GM23338 (cell line): ENCODE measurements at regions not wholly inside any gene's neighbourhood (a gene's known extent, or its start where the extent isn't known, plus 50 kb on each side); places are given as distances from the start of the nearest gene placed in this dataset.

Experiments
- ATAC-seq: fragments of 200-7000 bp; cut with Tn5 transposase; 3 replicates; pipeline ENCODE4 v1.9.1; 2020
- DNase-seq: peaks from one replicate; pipeline ENCODE4 v3.0.0-alpha.2; 2015; ENCODE audit warnings: low spot score
- H2AFZ ChIP-seq: fragments of 200-600 bp; sonication (generic); 2 replicates; pipeline ENCODE4 v1.8.0; 2016; ENCODE audit warnings: antibody characterized with exemption, mild to moderate bottlenecking, moderate library complexity
- H3F3A ChIP-seq: fragments of 200-600 bp; sonication (generic); replicated peaks from 2 replicates; pipeline ENCODE4 v1.8.0; 2017; ENCODE audit warnings: antibody characterized with exemption, mixed run types, low read depth
- H3K27ac ChIP-seq: fragments of 200-600 bp; sonication (generic); 2 replicates; pipeline ENCODE4 v1.6.1; 2016; ENCODE audit warnings: low read depth
- H3K27me3 ChIP-seq: fragments of 200-600 bp; sonication (generic); 2 replicates; pipeline ENCODE4 v1.8.0; 2016; ENCODE audit warnings: mild to moderate bottlenecking, mixed run types, moderate library complexity; ENCODE audit not compliant: insufficient read depth
- H3K36me3 ChIP-seq: fragments of 200-600 bp; sonication (generic); 2 replicates; pipeline ENCODE4 v1.8.0; 2016; ENCODE audit warnings: mild to moderate bottlenecking; ENCODE audit not compliant: insufficient read depth
- H3K4me1 ChIP-seq: fragments of 200-600 bp; sonication (generic); 2 replicates; pipeline ENCODE4 v1.8.0; 2016; ENCODE audit warnings: mild to moderate bottlenecking, moderate library complexity; ENCODE audit not compliant: insufficient read depth
- H3K4me2 ChIP-seq: fragments of 200-600 bp; sonication (generic); 2 replicates; pipeline ENCODE4 v1.7.1; 2017; ENCODE audit warnings: mixed run types
- H3K4me3 ChIP-seq: fragments of 200-600 bp; sonication (generic); 2 replicates; pipeline ENCODE4 v1.6.1; 2016; ENCODE audit warnings: mixed run types
- H3K79me2 ChIP-seq: fragments of 200-600 bp; sonication (generic); replicated peaks from 2 replicates; pipeline ENCODE4 v1.8.0; 2017; ENCODE audit warnings: mild to moderate bottlenecking; ENCODE audit not compliant: insufficient read depth
- H3K9me2 ChIP-seq: fragments of 200-600 bp; sonication (generic); 2 replicates; pipeline ENCODE4 v1.8.0; 2017; ENCODE audit not compliant: insufficient read depth
- H4K20me1 ChIP-seq: fragments of 200-600 bp; sonication (generic); replicated peaks from 2 replicates; pipeline ENCODE4 v1.8.0; 2017; ENCODE audit warnings: mild to moderate bottlenecking; ENCODE audit not compliant: insufficient read depth
- H3K27ac Mint-ChIP-seq: 2 replicates; pipeline ENCODE4 v1.8.0; 2020; ENCODE audit warnings: inconsistent platforms, mild to moderate bottlenecking, moderate library complexity, mixed read lengths
- H3K27me3 Mint-ChIP-seq: 3 replicates; pipeline ENCODE4 v1.8.0; 2022; ENCODE audit warnings: low read depth, mild to moderate bottlenecking, moderate library complexity, mixed read lengths, inconsistent platforms; ENCODE audit not compliant: insufficient read depth, poor library complexity
- H3K36me3 Mint-ChIP-seq: 3 replicates; pipeline ENCODE4 v1.8.0; 2021; ENCODE audit warnings: low read depth, mild to moderate bottlenecking, inconsistent platforms, moderate library complexity, mixed read lengths
- H3K4me1 Mint-ChIP-seq: 3 replicates; pipeline ENCODE4 v1.8.0; 2020; ENCODE audit warnings: mild to moderate bottlenecking, inconsistent platforms, mixed read lengths
- H3K4me3 Mint-ChIP-seq: 3 replicates; pipeline ENCODE4 v1.8.0; 2021; ENCODE audit warnings: moderate library complexity, mild to moderate bottlenecking, inconsistent platforms, mixed read lengths
- H3K9me3 Mint-ChIP-seq: 3 replicates; pipeline ENCODE4 v1.8.0; 2020; ENCODE audit warnings: moderate library complexity, mild to moderate bottlenecking, inconsistent platforms, mixed read lengths
- CREB1 ChIP-seq: fragments of 250-450 bp; sonication (Bioruptor Pico); IDR thresholded peaks from 2 replicates; pipeline ENCODE4 v1.5.0; 2020; ENCODE audit warnings: low read depth, mild to moderate bottlenecking, moderate library complexity
- EZH2 ChIP-seq: fragments of 200-600 bp; sonication (generic); IDR thresholded peaks from one replicate; pipeline ENCODE4 v1.8.0; 2017; ENCODE audit warnings: antibody characterized with exemption, mild to moderate bottlenecking, low read depth; ENCODE audit not compliant: unreplicated experiment
- EZH2phosphoT487 ChIP-seq: fragments of 200-600 bp; sonication (generic); IDR thresholded peaks from one replicate; pipeline ENCODE4 v1.8.1; 2018; ENCODE audit warnings: antibody characterized with exemption; ENCODE audit not compliant: unreplicated experiment
- JUNB ChIP-seq: IDR thresholded peaks from one replicate; pipeline ENCODE4 v1.6.1; 2016; ENCODE audit warnings: antibody characterized with exemption; ENCODE audit not compliant: unreplicated experiment
- NANOG ChIP-seq: IDR thresholded peaks from 2 replicates; pipeline ENCODE4 v1.6.1; 2016; ENCODE audit warnings: antibody characterized with exemption, borderline replicate concordance
- POLR2AphosphoS5 ChIP-seq: IDR thresholded peaks from 2 replicates; pipeline ENCODE4 v1.6.1; 2016; ENCODE audit warnings: antibody characterized with exemption, low read depth
- STAT1 ChIP-seq: IDR thresholded peaks from one replicate; pipeline ENCODE4 v1.6.1; 2016; ENCODE audit warnings: antibody characterized with exemption; ENCODE audit not compliant: unreplicated experiment
- ZNF114 ChIP-seq: fragments of 250-450 bp; sonication (Bioruptor Pico); IDR thresholded peaks from 2 replicates; pipeline ENCODE4 v1.5.0; 2020; ENCODE audit warnings: mild to moderate bottlenecking, moderate library complexity
- ZNF331 ChIP-seq: fragments of 250-450 bp; sonication (Bioruptor Pico); IDR thresholded peaks from 2 replicates; pipeline ENCODE4 v1.5.0; 2020; ENCODE audit warnings: low read depth, mild to moderate bottlenecking, moderate library complexity
- TF ChIP-seq, protein P1 (sequence below): fragments of 250-450 bp; sonication (Bioruptor Pico); IDR thresholded peaks from 2 replicates; pipeline ENCODE4 v1.5.0; 2020; ENCODE audit warnings: mild to moderate bottlenecking, moderate library complexity
- TF ChIP-seq, protein P2 (sequence below), 2 experiments: fragments of 200-600 bp in 1 of 2; sonication (generic) in 1 of 2; conservative IDR thresholded peaks; 2 replicates each; pipeline versions ENCODE4 v1.5.1 to v1.6.1; 2016 to 2017; ENCODE audit warnings: antibody characterized with exemption in 2 of 2, low read depth in 2 of 2, mild to moderate bottlenecking in 2 of 2, moderate library complexity in 1 of 2

DNA sequence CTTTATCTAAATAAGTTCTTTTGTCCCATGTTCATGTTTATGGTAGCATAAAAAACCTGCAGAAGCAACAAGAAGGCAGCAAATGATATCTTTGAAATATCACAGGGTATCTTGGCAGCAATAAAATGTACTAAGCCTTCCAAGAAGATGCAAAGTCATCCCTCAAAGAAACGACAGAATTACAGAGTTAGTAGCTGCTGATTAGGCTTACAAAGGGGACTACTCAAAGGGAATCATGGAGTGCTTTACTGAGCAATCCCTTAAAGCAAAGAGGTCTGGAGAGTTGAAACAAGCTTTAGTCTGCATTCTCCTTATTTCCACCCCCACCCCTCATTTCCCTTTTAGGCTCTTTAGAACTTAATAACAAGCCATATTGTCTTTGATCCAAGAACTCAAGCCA, 935.0 kb downstream of the SQOR start (continued):
- TF ChIP-seq EZH2 (no peak), JUNB (no peak)

DNA sequence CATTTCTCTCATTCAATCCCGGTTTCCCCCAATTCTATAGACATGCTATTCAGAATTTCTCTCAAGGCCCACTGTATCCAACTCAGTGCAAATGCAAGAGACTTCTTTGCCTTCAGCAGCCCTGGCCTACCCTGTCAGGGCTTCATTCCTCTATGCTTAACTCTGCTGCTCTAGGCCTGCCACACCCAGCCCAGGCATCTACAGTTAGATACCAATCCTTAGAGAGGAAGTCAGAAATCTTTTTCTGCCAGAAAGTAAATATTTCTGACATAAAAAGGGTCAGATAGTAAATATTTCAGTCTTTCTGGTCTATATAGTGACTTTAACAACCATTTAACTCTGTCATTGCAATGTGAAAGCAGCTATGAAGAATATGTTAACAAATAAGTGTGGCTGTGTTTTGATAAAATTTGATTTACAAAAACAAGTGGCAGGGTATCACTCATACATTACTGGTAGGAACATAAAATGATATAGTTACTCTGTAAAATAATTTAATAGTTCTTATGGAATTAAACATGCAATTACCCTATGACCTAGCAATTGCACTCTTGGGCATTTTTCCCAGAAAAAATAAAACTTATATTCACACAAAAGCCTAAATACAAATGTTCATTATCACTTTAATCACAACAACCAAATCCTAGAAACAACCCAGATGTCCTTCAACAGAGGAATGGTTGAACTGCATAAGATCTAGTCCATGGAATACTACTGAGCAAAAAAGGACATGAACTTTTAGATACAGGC, 942.0 kb downstream of the SQOR start:
- H3K27ac Mint-ChIP-seq: no peak overlapping the region
- H3K27ac ChIP-seq: no peak overlapping the region
- H2AFZ ChIP-seq: no peak overlapping the region
- H3K4me1 ChIP-seq: no peaks in the 10 kb centered on the region; the same call in none of the 2 replicates
- H3F3A ChIP-seq: no peaks in the 10 kb centered on the region
- H3K27me3 Mint-ChIP-seq: peaks cover 4% of the 10 kb centered on the region
- no peaks in the 10 kb centered on the region for H3K27me3 ChIP-seq
- peaks cover 8% of the 10 kb centered on the region; the same call in 1 of the 3 replicates for H3K4me1 Mint-ChIP-seq
- no peak overlapping the region for H3K4me3 ChIP-seq
- H3K36me3 Mint-ChIP-seq: no peaks in the 10 kb centered on the region
- H3K36me3 ChIP-seq: no peaks in the 10 kb centered on the region
- H4K20me1 ChIP-seq: no peaks in the 10 kb centered on the region
- peaks cover 58% of the 10 kb centered on the region for H3K9me3 Mint-ChIP-seq
- no peak overlapping the region for H3K4me2 ChIP-seq
- peaks cover 5% of the 10 kb centered on the region; the same call in 1 of the 2 replicates for H3K9me2 ChIP-seq
- DNase-seq (no peak), ATAC-seq (no peak)
- TF ChIP-seq STAT1 (no peak), EZH2phosphoT487 (no peak)
- H3K4me3 Mint-ChIP-seq: no peak overlapping the region
- H3K79me2 ChIP-seq: no peaks in the 10 kb centered on the region

DNA sequence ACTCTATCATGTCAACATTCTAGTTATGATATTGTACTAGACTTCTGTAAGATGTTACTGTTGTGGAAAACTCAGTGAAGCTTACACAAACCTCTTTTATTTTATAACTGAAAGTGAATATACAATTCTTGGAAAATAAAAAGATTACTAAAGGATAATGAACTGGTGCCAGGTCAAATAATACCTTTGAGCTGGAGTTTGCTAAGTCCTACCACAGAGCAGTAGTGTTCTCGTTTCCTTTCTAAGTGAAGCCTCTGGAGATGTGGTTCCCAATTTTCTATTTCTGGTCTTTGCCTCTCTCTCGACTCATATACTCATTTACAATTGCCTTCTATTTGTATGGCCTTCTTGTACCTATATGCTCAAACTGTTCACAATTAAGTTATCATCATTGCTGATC, 942.9 kb downstream of the SQOR start:
- no peak overlapping the region for H3K4me3 Mint-ChIP-seq
- TF ChIP-seq NANOG: no peak
- TF ChIP-seq, protein P1, sequence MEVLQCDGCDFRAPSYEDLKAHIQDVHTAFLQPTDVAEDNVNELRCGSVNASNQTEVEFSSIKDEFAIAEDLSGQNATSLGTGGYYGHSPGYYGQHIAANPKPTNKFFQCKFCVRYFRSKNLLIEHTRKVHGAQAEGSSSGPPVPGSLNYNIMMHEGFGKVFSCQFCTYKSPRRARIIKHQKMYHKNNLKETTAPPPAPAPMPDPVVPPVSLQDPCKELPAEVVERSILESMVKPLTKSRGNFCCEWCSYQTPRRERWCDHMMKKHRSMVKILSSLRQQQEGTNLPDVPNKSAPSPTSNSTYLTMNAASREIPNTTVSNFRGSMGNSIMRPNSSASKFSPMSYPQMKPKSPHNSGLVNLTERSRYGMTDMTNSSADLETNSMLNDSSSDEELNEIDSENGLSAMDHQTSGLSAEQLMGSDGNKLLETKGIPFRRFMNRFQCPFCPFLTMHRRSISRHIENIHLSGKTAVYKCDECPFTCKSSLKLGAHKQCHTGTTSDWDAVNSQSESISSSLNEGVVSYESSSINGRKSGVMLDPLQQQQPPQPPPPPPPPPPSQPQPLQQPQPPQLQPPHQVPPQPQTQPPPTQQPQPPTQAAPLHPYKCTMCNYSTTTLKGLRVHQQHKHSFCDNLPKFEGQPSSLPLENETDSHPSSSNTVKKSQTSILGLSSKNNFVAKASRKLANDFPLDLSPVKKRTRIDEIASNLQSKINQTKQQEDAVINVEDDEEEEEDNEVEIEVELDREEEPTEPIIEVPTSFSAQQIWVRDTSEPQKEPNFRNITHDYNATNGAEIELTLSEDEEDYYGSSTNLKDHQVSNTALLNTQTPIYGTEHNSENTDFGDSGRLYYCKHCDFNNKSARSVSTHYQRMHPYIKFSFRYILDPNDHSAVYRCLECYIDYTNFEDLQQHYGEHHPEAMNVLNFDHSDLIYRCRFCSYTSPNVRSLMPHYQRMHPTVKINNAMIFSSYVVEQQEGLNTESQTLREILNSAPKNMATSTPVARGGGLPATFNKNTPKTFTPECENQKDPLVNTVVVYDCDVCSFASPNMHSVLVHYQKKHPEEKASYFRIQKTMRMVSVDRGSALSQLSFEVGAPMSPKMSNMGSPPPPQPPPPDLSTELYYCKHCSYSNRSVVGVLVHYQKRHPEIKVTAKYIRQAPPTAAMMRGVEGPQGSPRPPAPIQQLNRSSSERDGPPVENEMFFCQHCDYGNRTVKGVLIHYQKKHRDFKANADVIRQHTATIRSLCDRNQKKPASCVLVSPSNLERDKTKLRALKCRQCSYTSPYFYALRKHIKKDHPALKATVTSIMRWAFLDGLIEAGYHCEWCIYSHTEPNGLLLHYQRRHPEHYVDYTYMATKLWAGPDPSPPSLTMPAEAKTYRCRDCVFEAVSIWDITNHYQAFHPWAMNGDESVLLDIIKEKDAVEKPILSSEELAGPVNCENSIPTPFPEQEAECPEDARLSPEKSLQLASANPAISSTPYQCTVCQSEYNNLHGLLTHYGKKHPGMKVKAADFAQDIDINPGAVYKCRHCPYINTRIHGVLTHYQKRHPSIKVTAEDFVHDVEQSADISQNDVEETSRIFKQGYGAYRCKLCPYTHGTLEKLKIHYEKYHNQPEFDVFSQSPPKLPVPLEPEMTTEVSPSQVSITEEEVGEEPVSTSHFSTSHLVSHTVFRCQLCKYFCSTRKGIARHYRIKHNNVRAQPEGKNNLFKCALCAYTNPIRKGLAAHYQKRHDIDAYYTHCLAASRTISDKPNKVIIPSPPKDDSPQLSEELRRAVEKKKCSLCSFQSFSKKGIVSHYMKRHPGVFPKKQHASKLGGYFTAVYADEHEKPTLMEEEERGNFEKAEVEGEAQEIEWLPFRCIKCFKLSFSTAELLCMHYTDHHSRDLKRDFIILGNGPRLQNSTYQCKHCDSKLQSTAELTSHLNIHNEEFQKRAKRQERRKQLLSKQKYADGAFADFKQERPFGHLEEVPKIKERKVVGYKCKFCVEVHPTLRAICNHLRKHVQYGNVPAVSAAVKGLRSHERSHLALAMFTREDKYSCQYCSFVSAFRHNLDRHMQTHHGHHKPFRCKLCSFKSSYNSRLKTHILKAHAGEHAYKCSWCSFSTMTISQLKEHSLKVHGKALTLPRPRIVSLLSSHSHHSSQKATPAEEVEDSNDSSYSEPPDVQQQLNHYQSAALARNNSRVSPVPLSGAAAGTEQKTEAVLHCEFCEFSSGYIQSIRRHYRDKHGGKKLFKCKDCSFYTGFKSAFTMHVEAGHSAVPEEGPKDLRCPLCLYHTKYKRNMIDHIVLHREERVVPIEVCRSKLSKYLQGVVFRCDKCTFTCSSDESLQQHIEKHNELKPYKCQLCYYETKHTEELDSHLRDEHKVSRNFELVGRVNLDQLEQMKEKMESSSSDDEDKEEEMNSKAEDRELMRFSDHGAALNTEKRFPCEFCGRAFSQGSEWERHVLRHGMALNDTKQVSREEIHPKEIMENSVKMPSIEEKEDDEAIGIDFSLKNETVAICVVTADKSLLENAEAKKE (CRISPR knock-in tag): no peak
- no peak for TF ChIP-seq ZNF331
- no peak for TF ChIP-seq ZNF114 (CRISPR knock-in tag)
- TF ChIP-seq EZH2phosphoT487: no peak
- TF ChIP-seq CREB1 (CRISPR knock-in tag): no peak
- TF ChIP-seq, protein P2, sequence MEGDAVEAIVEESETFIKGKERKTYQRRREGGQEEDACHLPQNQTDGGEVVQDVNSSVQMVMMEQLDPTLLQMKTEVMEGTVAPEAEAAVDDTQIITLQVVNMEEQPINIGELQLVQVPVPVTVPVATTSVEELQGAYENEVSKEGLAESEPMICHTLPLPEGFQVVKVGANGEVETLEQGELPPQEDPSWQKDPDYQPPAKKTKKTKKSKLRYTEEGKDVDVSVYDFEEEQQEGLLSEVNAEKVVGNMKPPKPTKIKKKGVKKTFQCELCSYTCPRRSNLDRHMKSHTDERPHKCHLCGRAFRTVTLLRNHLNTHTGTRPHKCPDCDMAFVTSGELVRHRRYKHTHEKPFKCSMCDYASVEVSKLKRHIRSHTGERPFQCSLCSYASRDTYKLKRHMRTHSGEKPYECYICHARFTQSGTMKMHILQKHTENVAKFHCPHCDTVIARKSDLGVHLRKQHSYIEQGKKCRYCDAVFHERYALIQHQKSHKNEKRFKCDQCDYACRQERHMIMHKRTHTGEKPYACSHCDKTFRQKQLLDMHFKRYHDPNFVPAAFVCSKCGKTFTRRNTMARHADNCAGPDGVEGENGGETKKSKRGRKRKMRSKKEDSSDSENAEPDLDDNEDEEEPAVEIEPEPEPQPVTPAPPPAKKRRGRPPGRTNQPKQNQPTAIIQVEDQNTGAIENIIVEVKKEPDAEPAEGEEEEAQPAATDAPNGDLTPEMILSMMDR (conservative IDR thresholded peaks at IDR 0.05; ENCODE audit: low read depth in 2 of 2): no peak
- TF ChIP-seq EZH2: no peak
- TF ChIP-seq STAT1: no peak
- no peak for TF ChIP-seq POLR2AphosphoS5

More for the DNA sequence above, 942.9 kb downstream of the SQOR start:
- Histone ChIP-seq H3K9me2 (peaks cover 5% of the 10 kb centered on the region; the same call in 1 of the 2 replicates), H2AFZ (no peak overlapping the region), H3F3A (no peaks in the 10 kb centered on the region), H3K27ac (no peak overlapping the region), H3K4me1 (no peaks in the 10 kb centered on the region; the same call in none of the 2 replicates), H3K4me3 (no peak overlapping the region), H3K27me3 (no peaks in the 10 kb centered on the region), H3K79me2 (no peaks in the 10 kb centered on the region), H4K20me1 (no peaks in the 10 kb centered on the region), H3K36me3 (no peaks in the 10 kb centered on the region), H3K4me2 (no peak overlapping the region)
- Mint-ChIP-seq H3K27ac (no peak overlapping the region), H3K27me3 (peaks cover 4% of the 10 kb centered on the region), H3K4me1 (peaks cover 6% of the 10 kb centered on the region; the same call in 1 of the 3 replicates), H3K9me3 (peaks cover 61% of the 10 kb centered on the region), H3K36me3 (no peaks in the 10 kb centered on the region)
- DNase-seq (no peak), ATAC-seq (no peak)
